OCI-LY1 (cell line): ENCODE measurements at regions not wholly inside any gene's neighbourhood (a gene's known extent, or its start where the extent isn't known, plus 50 kb on each side); places are given as distances from the start of the nearest gene placed in this dataset.

Experiments used
- H2AFZ ChIP-seq: fragments of 200-600 bp; sonication (generic), shearing (Covaris generic); 2 replicates; pipeline ENCODE4 v1.6.0; 2014; ENCODE audit warnings: antibody characterized with exemption, mild to moderate bottlenecking, low read length
- H3F3A ChIP-seq: fragments of 200-600 bp; sonication (generic), shearing (Covaris generic); 2 replicates; pipeline ENCODE4 v1.6.0; 2014; ENCODE audit warnings: mild to moderate bottlenecking, antibody characterized with exemption, low read length, moderate library complexity; ENCODE audit not compliant: insufficient read depth
- H3K27ac ChIP-seq: fragments of 200-600 bp; sonication (generic); 2 replicates; pipeline ENCODE4 v1.5.1; 2014; ENCODE audit warnings: low read length, mixed run types, mild to moderate bottlenecking, low read depth; ENCODE audit not compliant: poor library complexity, severe bottlenecking
- H3K27me3 ChIP-seq: fragments of 200-600 bp; sonication (generic); 2 replicates; pipeline ENCODE4 v1.6.0; 2014; ENCODE audit warnings: antibody characterized with exemption, mild to moderate bottlenecking, low read length, moderate library complexity; ENCODE audit not compliant: insufficient read depth
- H3K36me3 ChIP-seq: fragments of 200-600 bp; sonication (generic); 2 replicates; pipeline ENCODE4 v1.6.1; 2014; ENCODE audit warnings: mild to moderate bottlenecking, antibody characterized with exemption, low read length, moderate library complexity, mixed read lengths; ENCODE audit not compliant: insufficient read depth
- H3K4me1 ChIP-seq: fragments of 200-600 bp; sonication (generic); 2 replicates; pipeline ENCODE4 v1.5.1; 2014; ENCODE audit warnings: mild to moderate bottlenecking, low read length, moderate library complexity; ENCODE audit not compliant: insufficient read depth, severe bottlenecking
- H3K4me2 ChIP-seq: fragments of 200-600 bp; sonication (generic), shearing (Covaris generic); 2 replicates; pipeline ENCODE4 v1.6.1; 2014; ENCODE audit warnings: low read length
- H3K4me3 ChIP-seq: fragments of 200-600 bp; sonication (generic); 2 replicates; pipeline ENCODE4 v1.5.1; 2014; ENCODE audit warnings: low read length, low read depth, mild to moderate bottlenecking, mixed read lengths; ENCODE audit not compliant: poor library complexity, severe bottlenecking
- H3K79me2 ChIP-seq: fragments of 200-600 bp; shearing (Covaris generic); 2 replicates; pipeline ENCODE4 v1.6.1; 2016; ENCODE audit warnings: mixed run types, low read length, mixed read lengths; ENCODE audit not compliant: insufficient read depth
- H3K9ac ChIP-seq: fragments of 200-600 bp; sonication (generic), shearing (Covaris generic); 2 replicates; pipeline ENCODE4 v1.6.1; 2014; ENCODE audit warnings: mild to moderate bottlenecking, low read length, mixed read lengths
- H3K9me2 ChIP-seq: fragments of 200-600 bp; sonication (generic), shearing (Covaris generic); 2 replicates; pipeline ENCODE4 v1.6.1; 2014; ENCODE audit warnings: low read depth, mild to moderate bottlenecking, low read length, mixed read lengths
- H3K9me3 ChIP-seq: fragments of 200-600 bp; shearing (Covaris generic); 2 replicates; pipeline ENCODE4 v1.6.1; 2014; ENCODE audit warnings: low read length, mixed read lengths
- H4K20me1 ChIP-seq: fragments of 200-600 bp; sonication (generic), shearing (Covaris generic); 2 replicates; pipeline ENCODE4 v1.6.0; 2016; ENCODE audit warnings: mild to moderate bottlenecking, low read length; ENCODE audit not compliant: insufficient read depth
- CTCF ChIP-seq: fragments of 200-600 bp; sonication (generic), shearing (Covaris generic); IDR thresholded peaks from 2 replicates; pipeline ENCODE4 v1.5.1; 2017; ENCODE audit warnings: mild to moderate bottlenecking, antibody characterized with exemption, low read length, moderate library complexity, mixed read lengths
- EZH2 ChIP-seq: fragments of 200-600 bp; sonication (generic), shearing (Covaris generic); IDR thresholded peaks from 2 replicates; pipeline ENCODE4 v1.8.0; 2017; ENCODE audit warnings: borderline replicate concordance, mixed run types, mild to moderate bottlenecking, antibody characterized with exemption, low read length, moderate library complexity, mixed read lengths

GRCh38 chr7:133139350-133139749 is 57.5 kb upstream of the CHCHD3 start:
- H2AFZ ChIP-seq = no peak overlapping the region
- H3K4me2 ChIP-seq = no peak overlapping the region
- no peaks in the 10 kb centered on the region for H3K9me2 ChIP-seq
- H3K27me3 ChIP-seq = no peaks in the 10 kb centered on the region; the same call in 1 of the 2 replicates
- no peaks in the 10 kb centered on the region for H3K9me3 ChIP-seq
- H3K36me3 ChIP-seq = no peaks in the 10 kb centered on the region
- H3F3A ChIP-seq = no peaks in the 10 kb centered on the region
- no peaks in the 10 kb centered on the region for H3K79me2 ChIP-seq
- H4K20me1 ChIP-seq = no peaks in the 10 kb centered on the region
- H3K4me3 ChIP-seq = no peak overlapping the region
- H3K27ac ChIP-seq = no peak overlapping the region
- TF ChIP-seq CTCF = peak; percentile 33
- no peak for TF ChIP-seq EZH2
- H3K4me1 ChIP-seq = no peaks in the 10 kb centered on the region
- H3K9ac ChIP-seq = no peak overlapping the region

GRCh38 chr7:133139801-133140200 is 57.9 kb upstream of the CHCHD3 start:
- Histone ChIP-seq H3K36me3 (no peaks in the 10 kb centered on the region), H3K9ac (no peak overlapping the region), H3K4me2 (no peak overlapping the region), H3K27ac (no peak overlapping the region), H3K4me3 (no peak overlapping the region), H4K20me1 (no peaks in the 10 kb centered on the region), H3F3A (no peaks in the 10 kb centered on the region), H3K9me2 (no peaks in the 10 kb centered on the region), H3K79me2 (no peaks in the 10 kb centered on the region), H3K9me3 (no peaks in the 10 kb centered on the region), H3K4me1 (no peaks in the 10 kb centered on the region), H3K27me3 (no peaks in the 10 kb centered on the region; the same call in 1 of the 2 replicates), H2AFZ (no peak overlapping the region)
- TF ChIP-seq EZH2 (no peak), CTCF (no peak)

- TF ChIP-seq EZH2 (no peak), CTCF (no peak)
- no peak overlapping the region for H3K9ac ChIP-seq
Measured at GRCh38 chr7:133140994-133141595, 59.2 kb upstream of the CHCHD3 start.

More at GRCh38 chr7:133140994-133141595, 59.2 kb upstream of the CHCHD3 start:
- no peak overlapping the region for H3K4me3 ChIP-seq
- no peaks in the 10 kb centered on the region; the same call in 1 of the 2 replicates for H3K27me3 ChIP-seq
- H3K4me2 ChIP-seq = no peak overlapping the region
- H3K36me3 ChIP-seq = no peaks in the 10 kb centered on the region
- H2AFZ ChIP-seq = no peak overlapping the region
- no peaks in the 10 kb centered on the region for H3F3A ChIP-seq
- H3K9me3 ChIP-seq = no peaks in the 10 kb centered on the region
- H3K4me1 ChIP-seq = no peaks in the 10 kb centered on the region
- no peaks in the 10 kb centered on the region for H3K9me2 ChIP-seq
- H3K79me2 ChIP-seq = no peaks in the 10 kb centered on the region
- no peaks in the 10 kb centered on the region for H4K20me1 ChIP-seq
- no peak overlapping the region for H3K27ac ChIP-seq
